ENCODE measurements at regions not wholly inside any gene's neighbourhood (a gene's known extent, or its start where the extent isn't known, plus 50 kb on each side); places are given as distances from the start of the nearest gene placed in this dataset.

- TF ChIP-seq, protein P1, sequence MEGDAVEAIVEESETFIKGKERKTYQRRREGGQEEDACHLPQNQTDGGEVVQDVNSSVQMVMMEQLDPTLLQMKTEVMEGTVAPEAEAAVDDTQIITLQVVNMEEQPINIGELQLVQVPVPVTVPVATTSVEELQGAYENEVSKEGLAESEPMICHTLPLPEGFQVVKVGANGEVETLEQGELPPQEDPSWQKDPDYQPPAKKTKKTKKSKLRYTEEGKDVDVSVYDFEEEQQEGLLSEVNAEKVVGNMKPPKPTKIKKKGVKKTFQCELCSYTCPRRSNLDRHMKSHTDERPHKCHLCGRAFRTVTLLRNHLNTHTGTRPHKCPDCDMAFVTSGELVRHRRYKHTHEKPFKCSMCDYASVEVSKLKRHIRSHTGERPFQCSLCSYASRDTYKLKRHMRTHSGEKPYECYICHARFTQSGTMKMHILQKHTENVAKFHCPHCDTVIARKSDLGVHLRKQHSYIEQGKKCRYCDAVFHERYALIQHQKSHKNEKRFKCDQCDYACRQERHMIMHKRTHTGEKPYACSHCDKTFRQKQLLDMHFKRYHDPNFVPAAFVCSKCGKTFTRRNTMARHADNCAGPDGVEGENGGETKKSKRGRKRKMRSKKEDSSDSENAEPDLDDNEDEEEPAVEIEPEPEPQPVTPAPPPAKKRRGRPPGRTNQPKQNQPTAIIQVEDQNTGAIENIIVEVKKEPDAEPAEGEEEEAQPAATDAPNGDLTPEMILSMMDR (conservative IDR thresholded peaks at IDR 0.05 in 1 of 2, IDR thresholded peaks at IDR 0.05 in 1 of 2; ENCODE audit: low read depth in 1 of 2, low read length in 2 of 2), result no peak
- no peak for TF ChIP-seq EZH2 (IDR thresholded peaks at IDR 0.05; ENCODE audit: low read length, missing control alignments)
Measured at GRCh38 chr3:30511524-30512251, 94.7 kb upstream of the TGFBR2 start.

All from fibroblast of lung (primary cell).